ENCODE measurements at regions not wholly inside any gene's neighbourhood (a gene's known extent, or its start where the extent isn't known, plus 50 kb on each side); places are given as distances from the start of the nearest gene placed in this dataset.

- no peak for TF ChIP-seq CTCF (IDR thresholded peaks at IDR 0.05; ENCODE audit: insufficient read depth, low read length)
- no peak for TF ChIP-seq POLR2AphosphoS5 (IDR thresholded peaks at IDR 0.05; ENCODE audit: low read depth)
- no peak for TF ChIP-seq REST (IDR thresholded peaks at IDR 0.05; ENCODE audit: insufficient replicate concordance, low read depth)
- TF ChIP-seq GABPA (IDR thresholded peaks at IDR 0.05; ENCODE audit: low read depth): no peak
Measured at GRCh38 chr21:15224346-15225086, 159.7 kb upstream of the NRIP1 start.
